ENCODE measurements at regions not wholly inside any gene's neighbourhood (a gene's known extent, or its start where the extent isn't known, plus 50 kb on each side); places are given as distances from the start of the nearest gene placed in this dataset.
"Not testable (repeated sequence)": the region's sequence is repeated elsewhere in the genome, so short reads cannot be mapped to it uniquely, and the experiment has no call there.

- no peak for DNase-seq
Observed at GRCh38 chr11:28966951-28967350, 858.8 kb downstream of the METTL15 start.

GRCh38 chr11:28965819-28966218, 857.6 kb downstream of the METTL15 start:
- DNase-seq = no peak

GRCh38 chr11:28964811-28965210, 856.6 kb downstream of the METTL15 start:
- no peak for DNase-seq

GRCh38 chr11:28963187-28963586, 855.0 kb downstream of the METTL15 start:
- DNase-seq = no peak

- DNase-seq = no peak
Observed at GRCh38 chr11:28962502-28962901, 854.3 kb downstream of the METTL15 start.

GRCh38 chr11:28961726-28962125, 853.5 kb downstream of the METTL15 start:
- DNase-seq = no peak

GRCh38 chr11:28956446-28956845, 848.3 kb downstream of the METTL15 start:
- DNase-seq = no peak

- DNase-seq = no peak
Observed at GRCh38 chr11:28951191-28951590, 843.0 kb downstream of the METTL15 start.

- DNase-seq = no peak
Observed at GRCh38 chr11:28939381-28939780, 831.2 kb downstream of the METTL15 start.

GRCh38 chr11:28938091-28938490, 829.9 kb downstream of the METTL15 start:
- DNase-seq = no peak

- no peak for DNase-seq
Observed at GRCh38 chr11:28932940-28933339, 824.8 kb downstream of the METTL15 start.

GRCh38 chr11:28924004-28924403, 815.8 kb downstream of the METTL15 start:
- DNase-seq = no peak

GRCh38 chr11:28922386-28922981, 814.3 kb downstream of the METTL15 start:
- DNase-seq = no peak

- no peak for DNase-seq
Observed at GRCh38 chr11:28919194-28919593, 811.0 kb downstream of the METTL15 start.

GRCh38 chr11:28913883-28914282, 805.7 kb downstream of the METTL15 start:
- no peak for DNase-seq

- no peak for DNase-seq
Observed at GRCh38 chr11:28911829-28912228, 803.6 kb downstream of the METTL15 start.

GRCh38 chr11:28910926-28911325, 802.7 kb downstream of the METTL15 start:
- DNase-seq = no peak

GRCh38 chr11:28903716-28904115, 795.5 kb downstream of the METTL15 start:
- DNase-seq = no peak

- no peak for DNase-seq
Observed at GRCh38 chr11:28900427-28900826, 792.2 kb downstream of the METTL15 start.

- no peak for DNase-seq
Observed at GRCh38 chr11:28899706-28900105, 791.5 kb downstream of the METTL15 start.

- DNase-seq = not testable (repeated sequence)
Observed at GRCh38 chr11:28890601-28891040, 782.4 kb downstream of the METTL15 start.

- no peak for DNase-seq
Observed at GRCh38 chr11:28887681-28888080, 779.5 kb downstream of the METTL15 start.

GRCh38 chr11:28879869-28880268, 771.7 kb downstream of the METTL15 start:
- no peak for DNase-seq

GRCh38 chr11:28878025-28878424, 769.8 kb downstream of the METTL15 start:
- DNase-seq = no peak

GRCh38 chr11:28877340-28877739, 769.2 kb downstream of the METTL15 start:
- no peak for DNase-seq
